A673 (cell line): ENCODE measurements at regions not wholly inside any gene's neighbourhood (a gene's known extent, or its start where the extent isn't known, plus 50 kb on each side); places are given as distances from the start of the nearest gene placed in this dataset.

ENCODE experiments used
- BruUV-seq: library from RNA; stranded (reverse); fragments of 400-500 nt; replicated peaks from 2 replicates; lab custom pipeline; 2021; lab: Mats Ljungman, UMichigan
- CTCF ChIA-PET: fragments of 300-600 bp; sonication (Branson Sonifier 250); formaldehyde crosslinking; loops from one replicate; lab custom pipeline; 2022; ENCODE audit warnings: antibody characterized with exemption; lab: Charles Lee
- POLR2A ChIA-PET: fragments of 300-600 bp; sonication (Branson Sonifier 250); formaldehyde crosslinking; loops from one replicate; lab custom pipeline; 2022; ENCODE audit warnings: antibody characterized with exemption; ENCODE audit not compliant: low non-redundant PET; lab: Charles Lee
- DNase-seq: peaks from one replicate; pipeline ENCODE4 v3.0.0-alpha.2; 2015; ENCODE audit warnings: low spot score
- H3K27ac ChIP-seq: fragments of 200-600 bp; sonication (generic); 2 replicates; pipeline ENCODE4 v1.5.1; 2016; ENCODE audit warnings: mixed run types, low read depth, mild to moderate bottlenecking, mixed read lengths, antibody characterized with exemption, low read length; ENCODE audit not compliant: poor library complexity, severe bottlenecking
- H3K27me3 ChIP-seq: fragments of 200-600 bp; sonication (generic); replicated peaks from 2 replicates; pipeline ENCODE4 v1.6.1; 2017; ENCODE audit warnings: mixed run types, low read depth, mild to moderate bottlenecking, mixed read lengths, antibody characterized with exemption, low read length; ENCODE audit not compliant: insufficient read depth, poor library complexity
- H3K36me3 ChIP-seq: fragments of 200-600 bp; sonication (generic); 2 replicates; pipeline ENCODE4 v1.6.1; 2016; ENCODE audit warnings: mixed run types, mild to moderate bottlenecking, mixed read lengths, antibody characterized with exemption, low read length; ENCODE audit not compliant: insufficient read depth, poor library complexity, severe bottlenecking
- H3K4me1 ChIP-seq: fragments of 200-600 bp; sonication (generic); 2 replicates; pipeline ENCODE4 v1.6.1; 2017; ENCODE audit warnings: mixed run types, mild to moderate bottlenecking, mixed read lengths, antibody characterized with exemption, low read length; ENCODE audit not compliant: insufficient read depth, poor library complexity, severe bottlenecking
- H3K4me3 ChIP-seq: fragments of 200-600 bp; sonication (generic); 2 replicates; pipeline ENCODE4 v1.5.1; 2016; ENCODE audit warnings: low read depth, mixed run types, mild to moderate bottlenecking, mixed read lengths, low read length; ENCODE audit not compliant: poor library complexity, severe bottlenecking
- H3K9me3 ChIP-seq: fragments of 200-600 bp; sonication (generic); 2 replicates; pipeline ENCODE4 v1.6.1; 2016; ENCODE audit warnings: mixed run types, low read depth, mild to moderate bottlenecking, mixed read lengths, antibody characterized with exemption, low read length; ENCODE audit not compliant: poor library complexity, severe bottlenecking
- EZH2 ChIP-seq: fragments of 200-600 bp; sonication (generic); IDR thresholded peaks from 2 replicates; pipeline ENCODE4 v1.6.1; 2017; ENCODE audit warnings: borderline replicate concordance, low read depth, mild to moderate bottlenecking, mixed read lengths, antibody characterized with exemption, low read length; ENCODE audit not compliant: poor library complexity, severe bottlenecking
- intact Hi-C: fragments of 100-400 bp; cut with micrococcal nuclease; formaldehyde crosslinking; loops from one replicate; pipeline ENCODE4 v1.10.0; 2022; ENCODE audit not compliant: unreplicated experiment
- TF ChIP-seq, protein P1 (sequence below): fragments of 300-800, 200-600 bp; sonication (generic); conservative IDR thresholded peaks from 2 replicates; pipeline ENCODE4 v1.5.1; 2017; ENCODE audit warnings: low read depth, mild to moderate bottlenecking, antibody characterized with exemption, low read length, moderate library complexity, mixed read lengths

DNA sequence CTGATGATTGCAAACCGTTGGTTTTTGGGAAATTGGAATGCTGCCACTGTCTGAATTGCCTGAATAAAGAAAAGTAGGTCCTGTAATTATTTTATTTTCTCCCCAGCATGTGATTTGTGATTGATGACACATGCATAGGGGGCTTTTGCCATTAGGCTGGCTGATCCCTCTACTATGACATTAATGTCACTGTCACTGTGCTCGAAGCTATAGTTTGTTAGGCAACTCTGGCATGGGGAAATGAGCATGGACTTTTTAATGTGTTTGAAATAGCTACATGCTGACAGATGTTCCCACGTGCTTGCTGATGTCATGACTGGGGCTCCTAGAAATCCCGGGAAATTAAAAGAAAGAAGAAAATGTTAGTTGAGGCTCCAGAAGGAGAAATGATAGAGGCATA is 99.1 kb downstream of the HRH4 start:
- BruUV-seq, result no TSS peak
- no peaks in the 10 kb centered on the region for H3K4me1 ChIP-seq
- no peaks in the 10 kb centered on the region for H3K9me3 ChIP-seq
- intact Hi-C loops, result loop anchor here (2.0 kb wide), 1 partner anchor 19 kb away; no protein-coding TSS in a partner anchor
- TF ChIP-seq, protein P1, sequence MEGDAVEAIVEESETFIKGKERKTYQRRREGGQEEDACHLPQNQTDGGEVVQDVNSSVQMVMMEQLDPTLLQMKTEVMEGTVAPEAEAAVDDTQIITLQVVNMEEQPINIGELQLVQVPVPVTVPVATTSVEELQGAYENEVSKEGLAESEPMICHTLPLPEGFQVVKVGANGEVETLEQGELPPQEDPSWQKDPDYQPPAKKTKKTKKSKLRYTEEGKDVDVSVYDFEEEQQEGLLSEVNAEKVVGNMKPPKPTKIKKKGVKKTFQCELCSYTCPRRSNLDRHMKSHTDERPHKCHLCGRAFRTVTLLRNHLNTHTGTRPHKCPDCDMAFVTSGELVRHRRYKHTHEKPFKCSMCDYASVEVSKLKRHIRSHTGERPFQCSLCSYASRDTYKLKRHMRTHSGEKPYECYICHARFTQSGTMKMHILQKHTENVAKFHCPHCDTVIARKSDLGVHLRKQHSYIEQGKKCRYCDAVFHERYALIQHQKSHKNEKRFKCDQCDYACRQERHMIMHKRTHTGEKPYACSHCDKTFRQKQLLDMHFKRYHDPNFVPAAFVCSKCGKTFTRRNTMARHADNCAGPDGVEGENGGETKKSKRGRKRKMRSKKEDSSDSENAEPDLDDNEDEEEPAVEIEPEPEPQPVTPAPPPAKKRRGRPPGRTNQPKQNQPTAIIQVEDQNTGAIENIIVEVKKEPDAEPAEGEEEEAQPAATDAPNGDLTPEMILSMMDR, result no peak
- no peak for TF ChIP-seq EZH2
- POLR2A ChIA-PET, result no interaction called here
- no peak overlapping the region for H3K27ac ChIP-seq
- CTCF ChIA-PET, result no interaction called here
- peak; percentile 40 for DNase-seq
- no peaks in the 10 kb centered on the region for H3K36me3 ChIP-seq
- H3K4me3 ChIP-seq, result no peak overlapping the region
- H3K27me3 ChIP-seq, result peaks cover 14% of the 10 kb centered on the region

DNA sequence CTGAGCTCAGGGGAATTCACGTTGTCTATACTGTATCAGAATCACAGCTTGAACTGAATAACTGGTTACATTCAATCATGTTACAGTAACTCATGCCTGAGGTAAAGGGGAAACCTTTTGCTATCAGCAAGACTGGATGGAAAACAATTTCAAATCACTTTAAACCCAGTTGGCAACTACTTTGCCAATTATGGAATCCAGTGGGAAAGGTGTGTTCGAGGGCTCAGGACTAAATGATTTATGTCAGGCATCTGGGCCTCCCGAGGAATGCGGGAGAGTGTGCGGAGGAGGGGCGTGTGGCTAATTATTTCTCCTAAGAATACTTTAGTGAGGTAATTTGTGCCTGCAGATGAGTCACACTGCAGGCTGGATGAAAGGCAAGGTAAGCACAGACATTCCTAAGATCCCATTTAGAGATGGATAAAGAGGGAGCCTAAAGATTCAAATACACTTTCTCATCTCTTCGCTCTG is 100.1 kb downstream of the HRH4 start:
- intact Hi-C loops, result loop anchor here (10.0 kb wide), 1 partner anchor 56 kb away; no protein-coding TSS in a partner anchor
- H3K27me3 ChIP-seq, result peaks cover 14% of the 10 kb centered on the region
- CTCF ChIA-PET, result no interaction called here
- H3K27ac ChIP-seq, result no peak overlapping the region
- no peaks in the 10 kb centered on the region for H3K9me3 ChIP-seq
- no TSS peak for BruUV-seq
- POLR2A ChIA-PET, result no interaction called here
- TF ChIP-seq, protein P1, result no peak
- no peak for TF ChIP-seq EZH2
- H3K36me3 ChIP-seq, result no peaks in the 10 kb centered on the region
- H3K4me1 ChIP-seq, result no peaks in the 10 kb centered on the region
- H3K4me3 ChIP-seq, result no peak overlapping the region
- DNase-seq, result no peak

DNA sequence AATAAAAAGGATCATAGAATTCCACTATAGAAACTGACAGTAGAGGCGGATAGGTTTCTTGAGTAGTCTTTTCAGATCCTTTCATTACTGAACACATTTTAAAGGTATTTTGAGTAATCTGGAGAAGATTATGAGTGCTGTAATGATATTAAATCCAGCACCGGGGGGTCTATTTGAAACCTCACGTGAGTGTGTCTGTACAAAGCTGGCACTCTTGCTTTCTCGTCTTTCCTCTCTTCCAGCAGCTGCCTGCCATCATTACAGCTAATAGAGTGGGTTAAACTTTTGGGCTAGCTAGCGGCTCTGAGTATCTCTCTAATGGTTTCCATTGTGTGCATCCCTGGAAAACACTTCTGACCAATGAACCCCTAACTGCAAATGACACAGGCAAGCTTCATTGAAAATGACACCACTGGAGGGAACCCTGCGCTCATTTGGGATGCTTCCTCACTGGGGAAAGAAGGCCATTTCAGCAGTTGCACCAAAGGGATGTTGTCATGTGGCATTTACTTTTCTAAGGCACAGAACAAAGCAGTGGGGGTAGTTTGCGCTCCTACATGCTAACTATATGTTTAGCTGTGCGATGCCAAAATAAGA is 101.0 kb downstream of the HRH4 start:
- CTCF ChIA-PET, result no interaction called here
- Histone ChIP-seq H3K27me3 (peaks cover 14% of the 10 kb centered on the region), H3K4me1 (no peaks in the 10 kb centered on the region), H3K9me3 (no peaks in the 10 kb centered on the region), H3K4me3 (no peak overlapping the region), H3K27ac (no peak overlapping the region), H3K36me3 (no peaks in the 10 kb centered on the region)
- BruUV-seq, result no TSS peak
- no peak for DNase-seq
- no peak for TF ChIP-seq EZH2
- TF ChIP-seq, protein P1, result no peak
- intact Hi-C loops, result loop anchor here (10.0 kb wide), 1 partner anchor 57 kb away; no protein-coding TSS in a partner anchor
- POLR2A ChIA-PET, result no interaction called here
